HL-60 (cell line): ENCODE measurements at regions not wholly inside any gene's neighbourhood (a gene's known extent, or its start where the extent isn't known, plus 50 kb on each side); places are given as distances from the start of the nearest gene placed in this dataset.

Experiments
- REST ChIP-seq: IDR thresholded peaks from 2 replicates; pipeline ENCODE4 v1.6.1; 2012; ENCODE audit warnings: low read depth; ENCODE audit not compliant: insufficient replicate concordance
- TF ChIP-seq, protein P1 (sequence below): IDR thresholded peaks from one replicate; pipeline ENCODE4 v1.5.1; 2011; ENCODE audit warnings: low read length, control low read depth, inconsistent platforms; ENCODE audit not compliant: insufficient read depth

GRCh38 chr18:76589866-76590265, 94.8 kb upstream of the ZNF516 start:
- no peak for TF ChIP-seq REST
- TF ChIP-seq, protein P1, sequence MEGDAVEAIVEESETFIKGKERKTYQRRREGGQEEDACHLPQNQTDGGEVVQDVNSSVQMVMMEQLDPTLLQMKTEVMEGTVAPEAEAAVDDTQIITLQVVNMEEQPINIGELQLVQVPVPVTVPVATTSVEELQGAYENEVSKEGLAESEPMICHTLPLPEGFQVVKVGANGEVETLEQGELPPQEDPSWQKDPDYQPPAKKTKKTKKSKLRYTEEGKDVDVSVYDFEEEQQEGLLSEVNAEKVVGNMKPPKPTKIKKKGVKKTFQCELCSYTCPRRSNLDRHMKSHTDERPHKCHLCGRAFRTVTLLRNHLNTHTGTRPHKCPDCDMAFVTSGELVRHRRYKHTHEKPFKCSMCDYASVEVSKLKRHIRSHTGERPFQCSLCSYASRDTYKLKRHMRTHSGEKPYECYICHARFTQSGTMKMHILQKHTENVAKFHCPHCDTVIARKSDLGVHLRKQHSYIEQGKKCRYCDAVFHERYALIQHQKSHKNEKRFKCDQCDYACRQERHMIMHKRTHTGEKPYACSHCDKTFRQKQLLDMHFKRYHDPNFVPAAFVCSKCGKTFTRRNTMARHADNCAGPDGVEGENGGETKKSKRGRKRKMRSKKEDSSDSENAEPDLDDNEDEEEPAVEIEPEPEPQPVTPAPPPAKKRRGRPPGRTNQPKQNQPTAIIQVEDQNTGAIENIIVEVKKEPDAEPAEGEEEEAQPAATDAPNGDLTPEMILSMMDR = no peak
